ENCODE measurements at regions not wholly inside any gene's neighbourhood (a gene's known extent, or its start where the extent isn't known, plus 50 kb on each side); places are given as distances from the start of the nearest gene placed in this dataset.

DNA sequence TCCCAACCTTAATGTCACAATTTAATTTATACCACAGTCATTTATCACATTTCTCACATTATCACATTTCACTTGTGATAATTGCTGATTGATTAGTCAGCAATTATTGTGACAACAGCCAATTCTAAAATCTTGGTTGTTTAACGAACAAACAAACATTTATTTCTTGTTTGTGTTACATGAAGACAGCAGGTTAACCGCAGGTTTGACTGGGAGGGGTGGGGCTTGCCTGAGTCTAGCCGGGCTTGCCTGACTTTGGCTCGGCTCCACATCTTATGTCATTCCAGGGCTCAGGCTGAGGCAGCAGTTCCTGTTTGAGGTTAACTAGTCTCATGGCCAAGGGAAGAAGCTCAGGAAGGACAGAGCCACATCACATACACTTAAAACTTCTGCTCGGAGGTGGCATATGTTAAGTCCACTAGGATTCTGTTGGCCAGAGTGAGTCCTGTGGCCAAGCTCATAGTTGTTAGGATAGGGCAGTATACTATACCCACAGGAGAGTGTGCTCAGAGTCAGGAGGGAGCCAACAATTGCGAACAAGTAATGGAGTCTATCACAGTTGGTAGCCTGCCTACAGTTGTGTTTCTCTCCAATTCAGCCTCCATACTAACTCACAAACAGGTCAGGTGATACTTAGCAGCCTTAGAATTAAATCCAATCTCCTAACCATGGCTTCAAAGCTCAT is 90.0 kb upstream of the IFNGR1 start:
- no peak for TF ChIP-seq POLR2A (IDR thresholded peaks at IDR 0.05)
- TF ChIP-seq, protein P1, sequence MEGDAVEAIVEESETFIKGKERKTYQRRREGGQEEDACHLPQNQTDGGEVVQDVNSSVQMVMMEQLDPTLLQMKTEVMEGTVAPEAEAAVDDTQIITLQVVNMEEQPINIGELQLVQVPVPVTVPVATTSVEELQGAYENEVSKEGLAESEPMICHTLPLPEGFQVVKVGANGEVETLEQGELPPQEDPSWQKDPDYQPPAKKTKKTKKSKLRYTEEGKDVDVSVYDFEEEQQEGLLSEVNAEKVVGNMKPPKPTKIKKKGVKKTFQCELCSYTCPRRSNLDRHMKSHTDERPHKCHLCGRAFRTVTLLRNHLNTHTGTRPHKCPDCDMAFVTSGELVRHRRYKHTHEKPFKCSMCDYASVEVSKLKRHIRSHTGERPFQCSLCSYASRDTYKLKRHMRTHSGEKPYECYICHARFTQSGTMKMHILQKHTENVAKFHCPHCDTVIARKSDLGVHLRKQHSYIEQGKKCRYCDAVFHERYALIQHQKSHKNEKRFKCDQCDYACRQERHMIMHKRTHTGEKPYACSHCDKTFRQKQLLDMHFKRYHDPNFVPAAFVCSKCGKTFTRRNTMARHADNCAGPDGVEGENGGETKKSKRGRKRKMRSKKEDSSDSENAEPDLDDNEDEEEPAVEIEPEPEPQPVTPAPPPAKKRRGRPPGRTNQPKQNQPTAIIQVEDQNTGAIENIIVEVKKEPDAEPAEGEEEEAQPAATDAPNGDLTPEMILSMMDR (IDR thresholded peaks at IDR 0.05): no peak

All from thyroid gland (tissue), 4 donors.